Upper lobe of left lung (tissue), 6 donors: ENCODE measurements at regions not wholly inside any gene's neighbourhood (a gene's known extent, or its start where the extent isn't known, plus 50 kb on each side); places are given as distances from the start of the nearest gene placed in this dataset.
"Not testable (repeated sequence)": the region's sequence is repeated elsewhere in the genome, so short reads cannot be mapped to it uniquely, and the experiment has no call there.

Experiments
- ATAC-seq, 2 donors: fragments of 200-7000 bp; cut with Tn5 transposase; one replicate each; pipeline ENCODE4 v1.9.1; 2022; ENCODE audit warnings: mild to moderate bottlenecking in 2 of 2, moderate library complexity in 2 of 2; ENCODE audit not compliant: low FRiP score in 2 of 2
- DNase-seq, 2 donors: peaks; one replicate each; pipeline ENCODE4 v3.0.0-alpha.2; 2019 to 2020
- H3K27ac ChIP-seq, 4 donors: fragments of 200-600 bp; sonication (generic); one replicate each; pipeline ENCODE4 v1.5.1; 2016 to 2019
- H3K27me3 ChIP-seq, 4 donors: fragments of 200-600 bp; sonication (generic); one replicate each; pipeline ENCODE4 v1.5.1; 2017 to 2019
- H3K36me3 ChIP-seq, 4 donors: fragments of 200-600 bp; sonication (generic); one replicate each; pipeline ENCODE4 v1.5.1; 2016 to 2019
- H3K4me1 ChIP-seq, 4 donors: fragments of 200-600 bp; sonication (generic); one replicate each; pipeline ENCODE4 v1.5.1; 2018 to 2019
- H3K4me3 ChIP-seq, 4 donors: fragments of 200-600 bp; sonication (generic); one replicate each; pipeline ENCODE4 v1.5.1; 2017 to 2019; ENCODE audit warnings: mild to moderate bottlenecking in 2 of 4, moderate library complexity in 1 of 4
- H3K9me3 ChIP-seq, 4 donors: fragments of 200-600 bp; sonication (generic); one replicate each; pipeline ENCODE4 v1.5.1; 2018 to 2019
- EP300 ChIP-seq, 4 donors: sonication (generic); formaldehyde crosslinking; IDR thresholded peaks; one replicate each; pipeline ENCODE4 v1.5.1; 2017; ENCODE audit warnings: antibody characterized with exemption in 4 of 4, control low read depth in 2 of 4
- POLR2A ChIP-seq, 4 donors: fragments of 450-650 bp; IDR thresholded peaks; one replicate each; pipeline ENCODE4 v1.5.1; 2016 to 2017; ENCODE audit warnings: antibody characterized with exemption in 4 of 4, mild to moderate bottlenecking in 2 of 4
- POLR2AphosphoS5 ChIP-seq, 2 donors: sonication (generic); formaldehyde crosslinking; IDR thresholded peaks; one replicate each; pipeline ENCODE4 v1.5.1; 2017; ENCODE audit warnings: antibody characterized with exemption in 2 of 2
- WGBS, 2 donors: methylation state at CpG; one replicate each; pipeline ENCODE4 v1.1.5; 2017 to 2018; 5-methylcytosine and 5-hydroxymethylcytosine counted together
- TF ChIP-seq, protein P1 (sequence below), 6 experiments: fragments of 450-650 bp in 4 of 6; fragments of 200-600 bp in 2 of 6; sonication (generic) in 2 of 6; IDR thresholded peaks; one replicate each; pipeline ENCODE4 v1.5.1; 2016 to 2019; ENCODE audit warnings: antibody characterized with exemption in 6 of 6
- donor health status: DM: no; HTN: no; CAD: no; lungs with moderate emphysema.
- donor health status: DM: no; HTN: yes; CAD: no; lungs with severe emphysema.

DNA sequence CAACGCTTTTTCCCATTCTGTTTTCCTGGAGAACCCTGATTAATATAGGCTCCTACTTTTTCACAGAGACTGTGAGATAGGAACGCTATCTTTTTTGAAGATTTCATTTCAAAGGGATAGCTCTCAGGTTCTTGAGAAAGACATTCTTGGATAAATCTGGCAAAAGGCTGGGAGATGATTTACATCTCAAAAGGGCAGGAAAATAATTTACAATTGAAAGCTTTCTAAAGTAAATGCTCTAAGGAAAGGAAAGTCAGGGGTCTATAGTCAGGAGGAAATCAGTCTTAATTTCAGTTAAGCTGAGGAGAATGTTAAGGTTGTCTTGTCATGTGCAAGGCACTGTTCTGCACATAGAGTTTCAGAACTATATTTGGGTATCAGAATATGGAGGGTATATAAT, 278.8 kb downstream of the KIF20B start:
- TF ChIP-seq POLR2AphosphoS5 (IDR thresholded peaks at IDR 0.05) (no peak), EP300 (IDR thresholded peaks at IDR 0.05) (no peak), POLR2A (IDR thresholded peaks at IDR 0.05) (no peak)
- TF ChIP-seq, protein P1, sequence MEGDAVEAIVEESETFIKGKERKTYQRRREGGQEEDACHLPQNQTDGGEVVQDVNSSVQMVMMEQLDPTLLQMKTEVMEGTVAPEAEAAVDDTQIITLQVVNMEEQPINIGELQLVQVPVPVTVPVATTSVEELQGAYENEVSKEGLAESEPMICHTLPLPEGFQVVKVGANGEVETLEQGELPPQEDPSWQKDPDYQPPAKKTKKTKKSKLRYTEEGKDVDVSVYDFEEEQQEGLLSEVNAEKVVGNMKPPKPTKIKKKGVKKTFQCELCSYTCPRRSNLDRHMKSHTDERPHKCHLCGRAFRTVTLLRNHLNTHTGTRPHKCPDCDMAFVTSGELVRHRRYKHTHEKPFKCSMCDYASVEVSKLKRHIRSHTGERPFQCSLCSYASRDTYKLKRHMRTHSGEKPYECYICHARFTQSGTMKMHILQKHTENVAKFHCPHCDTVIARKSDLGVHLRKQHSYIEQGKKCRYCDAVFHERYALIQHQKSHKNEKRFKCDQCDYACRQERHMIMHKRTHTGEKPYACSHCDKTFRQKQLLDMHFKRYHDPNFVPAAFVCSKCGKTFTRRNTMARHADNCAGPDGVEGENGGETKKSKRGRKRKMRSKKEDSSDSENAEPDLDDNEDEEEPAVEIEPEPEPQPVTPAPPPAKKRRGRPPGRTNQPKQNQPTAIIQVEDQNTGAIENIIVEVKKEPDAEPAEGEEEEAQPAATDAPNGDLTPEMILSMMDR (IDR thresholded peaks at IDR 0.05), result no peak
- peaks cover 0 to 5% (median 0%) of the 10 kb centered on the region in 4 donors for H3K4me1 ChIP-seq
- no peak overlapping the region for H3K4me3 ChIP-seq
- H3K27ac ChIP-seq, result no peak overlapping the region
- WGBS, 2 donors, result 95% methylated on average over 2 of the region's 2 CpGs
- DNase-seq (no peak), ATAC-seq (no peak)
- no peaks in the 10 kb centered on the region for H3K9me3 ChIP-seq
- H3K36me3 ChIP-seq, result no peaks in the 10 kb centered on the region
- H3K27me3 ChIP-seq, result no peaks in the 10 kb centered on the region

DNA sequence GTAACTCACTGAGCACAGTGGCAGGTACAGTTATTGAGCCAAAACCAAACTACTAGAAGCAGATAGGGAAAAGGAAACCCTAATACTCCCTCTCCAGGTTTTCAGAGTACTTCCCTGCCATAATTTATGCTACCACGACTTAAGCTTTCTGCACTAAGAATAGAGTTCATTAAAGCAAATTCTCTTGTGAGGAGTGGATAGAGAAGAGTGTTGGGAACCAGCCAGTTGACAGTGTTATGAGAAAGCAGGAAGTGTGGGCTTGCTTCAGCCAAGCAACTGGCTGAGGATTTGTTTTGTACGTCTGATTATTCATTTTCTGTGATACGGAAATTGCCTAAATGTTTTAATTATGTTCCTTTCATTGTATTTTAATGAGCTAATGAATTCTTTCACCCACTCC, 280.5 kb downstream of the KIF20B start:
- 14% methylated on average over 3 of the region's 3 CpGs for WGBS, 2 donors
- DNase-seq (no peak), ATAC-seq (no peak)
- no peak overlapping the region for H3K4me3 ChIP-seq
- peaks cover 0 to 5% (median 0%) of the 10 kb centered on the region in 4 donors for H3K4me1 ChIP-seq
- no peaks in the 10 kb centered on the region for H3K9me3 ChIP-seq
- no peaks in the 10 kb centered on the region for H3K36me3 ChIP-seq
- H3K27ac ChIP-seq, result no peak overlapping the region
- no peak for TF ChIP-seq EP300 (IDR thresholded peaks at IDR 0.05)
- no peak for TF ChIP-seq POLR2A (IDR thresholded peaks at IDR 0.05)
- TF ChIP-seq POLR2AphosphoS5 (IDR thresholded peaks at IDR 0.05), result no peak
- TF ChIP-seq, protein P1 (IDR thresholded peaks at IDR 0.05), result no peak
- no peaks in the 10 kb centered on the region for H3K27me3 ChIP-seq

DNA sequence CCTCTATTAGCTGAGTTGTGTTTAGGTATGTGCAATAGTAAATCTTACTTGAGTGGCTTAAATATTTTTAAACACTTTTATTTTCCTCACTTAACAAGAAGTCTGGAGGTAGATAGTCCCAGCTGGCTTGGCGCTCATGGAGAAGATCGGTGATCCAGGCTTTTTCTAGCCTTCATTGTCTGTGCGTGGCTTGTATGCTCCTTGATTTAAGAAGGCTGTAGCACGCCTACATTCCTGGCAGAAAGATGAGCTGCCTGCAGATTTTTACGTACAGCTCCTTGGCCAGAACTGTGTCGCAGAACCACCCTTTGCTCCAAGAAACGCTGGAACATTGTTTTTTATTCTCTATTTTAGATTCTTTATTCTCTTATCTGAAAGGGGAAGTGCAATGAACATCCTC, 284.1 kb downstream of the KIF20B start:
- no peak for DNase-seq
- no peak for ATAC-seq
- 78 to 87% methylated on average over 7 of the region's 7 CpGs for WGBS, 2 donors
- Histone ChIP-seq H3K27me3 (no peaks in the 10 kb centered on the region), H3K27ac (no peak overlapping the region), H3K36me3 (no peaks in the 10 kb centered on the region), H3K9me3 (no peaks in the 10 kb centered on the region), H3K4me1 (peaks cover 0 to 5% (median 0%) of the 10 kb centered on the region in 4 donors), H3K4me3 (no peak overlapping the region)
- TF ChIP-seq POLR2A (IDR thresholded peaks at IDR 0.05), result no peak
- TF ChIP-seq, protein P1 (IDR thresholded peaks at IDR 0.05), result no peak
- no peak for TF ChIP-seq EP300 (IDR thresholded peaks at IDR 0.05)
- no peak for TF ChIP-seq POLR2AphosphoS5 (IDR thresholded peaks at IDR 0.05)

DNA sequence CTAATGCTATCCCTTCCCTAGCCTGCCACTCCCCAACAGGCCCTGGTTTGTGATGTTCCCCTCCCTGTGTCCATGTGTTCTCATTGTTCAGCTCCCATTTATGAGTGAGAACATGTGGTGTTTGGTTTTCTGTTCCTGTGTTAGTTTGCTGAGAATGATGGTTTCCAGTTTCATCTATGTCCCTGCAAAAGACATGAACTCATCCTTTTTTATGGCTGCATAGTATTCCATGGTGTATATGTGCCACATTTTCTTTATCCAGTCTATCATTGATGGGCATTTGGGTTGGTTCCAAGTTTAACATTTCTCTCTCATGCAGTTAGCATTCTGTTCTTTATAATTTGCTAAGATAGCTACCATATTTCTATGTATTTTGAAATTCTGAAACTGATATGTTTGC, 287.0 kb downstream of the KIF20B start:
- H3K9me3 ChIP-seq, H3K36me3 ChIP-seq, DNase-seq, H3K4me3 ChIP-seq, H3K27ac ChIP-seq, H3K27me3 ChIP-seq, ATAC-seq, H3K4me1 ChIP-seq: not testable (repeated sequence)

DNA sequence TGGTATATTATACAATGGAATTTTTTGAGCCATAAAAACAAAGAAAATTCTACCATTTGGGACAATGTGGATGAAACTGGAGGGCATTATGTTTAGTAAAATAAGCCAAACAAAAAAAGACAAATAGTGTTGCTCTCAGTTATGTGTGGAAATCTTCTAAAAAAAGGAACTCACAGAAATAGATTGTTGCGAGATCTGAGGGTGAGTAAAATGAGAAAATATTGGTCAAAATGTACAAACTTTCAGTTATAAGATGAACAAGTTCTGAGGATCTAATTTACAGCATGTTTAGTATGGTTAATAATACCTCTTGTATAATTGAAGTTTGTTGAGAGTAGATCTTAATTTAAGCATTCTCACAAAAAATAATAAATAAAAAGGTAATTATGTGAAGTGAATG, 291.2 kb downstream of the KIF20B start:
- Histone ChIP-seq H3K27me3 (no peaks in the 10 kb centered on the region), H3K27ac (no peak overlapping the region), H3K4me3 (no peak overlapping the region), H3K4me1 (no peaks in the 10 kb centered on the region), H3K9me3 (peaks cover 0 to 7% (median 0%) of the 10 kb centered on the region in 4 donors), H3K36me3 (no peaks in the 10 kb centered on the region)
- DNase-seq, result no peak
- ATAC-seq, result no peak
- WGBS, 2 donors, result 74 to 82% methylated on average over 1 of the region's 1 CpG
- TF ChIP-seq, protein P1 (IDR thresholded peaks at IDR 0.05), result no peak
- no peak for TF ChIP-seq POLR2A (IDR thresholded peaks at IDR 0.05)
- TF ChIP-seq EP300 (IDR thresholded peaks at IDR 0.05), result no peak
- no peak for TF ChIP-seq POLR2AphosphoS5 (IDR thresholded peaks at IDR 0.05)
